HG02885 (cell line): ENCODE measurements at regions not wholly inside any gene's neighbourhood (a gene's known extent, or its start where the extent isn't known, plus 50 kb on each side); places are given as distances from the start of the nearest gene placed in this dataset.
"Not testable (repeated sequence)": the region's sequence is repeated elsewhere in the genome, so short reads cannot be mapped to it uniquely, and the experiment has no call there.

Experiments used
- ATAC-seq: cut with Tn5 transposase; IDR thresholded peaks from one replicate; pipeline ENCODE4 v1.9.1; 2021; ENCODE audit warnings: mild to moderate bottlenecking; ENCODE audit not compliant: unreplicated experiment, poor library complexity

GRCh38 chr1:148362626-148363438, 120.3 kb downstream of the PPIAL4G start:
- ATAC-seq: no peak

- ATAC-seq: no peak
Observed at GRCh38 chr1:148362216-148362611, 120.9 kb downstream of the PPIAL4G start.

- not testable (repeated sequence) for ATAC-seq
Observed at GRCh38 chr1:148361427-148362215, 121.5 kb downstream of the PPIAL4G start.

GRCh38 chr1:148357037-148357436, 126.1 kb downstream of the PPIAL4G start:
- ATAC-seq: no peak

GRCh38 chr1:148355976-148356375, 127.1 kb downstream of the PPIAL4G start:
- no peak for ATAC-seq

GRCh38 chr1:148354913-148355308, 128.2 kb downstream of the PPIAL4G start:
- no peak for ATAC-seq

- ATAC-seq: no peak
Observed at GRCh38 chr1:148354284-148354912, 128.7 kb downstream of the PPIAL4G start.

GRCh38 chr1:148353461-148354283, 129.4 kb downstream of the PPIAL4G start:
- no peak for ATAC-seq

GRCh38 chr1:148352470-148353053, 130.5 kb downstream of the PPIAL4G start:
- ATAC-seq: no peak

- ATAC-seq: no peak
Observed at GRCh38 chr1:148347781-148348180, 135.3 kb downstream of the PPIAL4G start.

GRCh38 chr1:148345659-148346151, 137.4 kb downstream of the PPIAL4G start:
- not testable (repeated sequence) for ATAC-seq

GRCh38 chr1:148344651-148345050, 138.5 kb downstream of the PPIAL4G start:
- ATAC-seq: not testable (repeated sequence)

- ATAC-seq: not testable (repeated sequence)
Observed at GRCh38 chr1:148341729-148342128, 141.4 kb downstream of the PPIAL4G start.

- not testable (repeated sequence) for ATAC-seq
Observed at GRCh38 chr1:148336121-148336918, 146.8 kb downstream of the PPIAL4G start.

- ATAC-seq: peak; percentile 73
Observed at GRCh38 chr1:148334339-148335130, 148.6 kb downstream of the PPIAL4G start.

GRCh38 chr1:148333875-148334338, 149.2 kb downstream of the PPIAL4G start:
- ATAC-seq: peak; percentile 4

- ATAC-seq: no peak
Observed at GRCh38 chr1:148328884-148329283, 154.2 kb downstream of the PPIAL4G start.

- ATAC-seq: not testable (repeated sequence)
Observed at GRCh38 chr1:148325031-148325430, 158.1 kb downstream of the PPIAL4G start.
